B cell (primary cell): ENCODE measurements at regions not wholly inside any gene's neighbourhood (a gene's known extent, or its start where the extent isn't known, plus 50 kb on each side); places are given as distances from the start of the nearest gene placed in this dataset.
"Not testable (repeated sequence)": the region's sequence is repeated elsewhere in the genome, so short reads cannot be mapped to it uniquely, and the experiment has no call there.

ENCODE experiments used
- ATAC-seq: fragments of 200-7000 bp; cut with Tn5 transposase; one replicate; pipeline ENCODE4 v1.10.0; 2021; ENCODE audit warnings: low read depth, mild to moderate bottlenecking, moderate number of reproducible peaks, moderate library complexity
- CTCF ChIA-PET: fragments of 350-600 bp; sonication (Branson Sonifier 250); formaldehyde crosslinking; loops from one replicate; lab custom pipeline; 2021; ENCODE audit warnings: antibody characterized with exemption, inconsistent platforms; lab: Charles Lee
- POLR2A ChIA-PET: fragments of 350-600 bp; sonication (Branson Sonifier 250); formaldehyde crosslinking; loops from one replicate; lab custom pipeline; 2021; ENCODE audit warnings: antibody characterized with exemption; lab: Charles Lee
- DNase-seq: peaks from one replicate; pipeline ENCODE4 v3.0.0; 2013
- H2AFZ ChIP-seq: 2 replicates; pipeline ENCODE4 v1.6.1; 2012; ENCODE audit warnings: mild to moderate bottlenecking, low read depth, low read length; ENCODE audit not compliant: insufficient read depth, poor library complexity, severe bottlenecking
- H3K27ac ChIP-seq, 2 donors: 1 replicate in 1 of 2; 2 replicates in 1 of 2; pipeline ENCODE4 v1.5.1; 2012 to 2013; ENCODE audit warnings: low read length in 2 of 2, mild to moderate bottlenecking in 2 of 2, moderate library complexity in 1 of 2
- H3K27me3 ChIP-seq, 4 experiments: fragments of 200-600 bp in 1 of 4; sonication (generic) in 1 of 4; replicated peaks in 1 of 4; 1 replicate in 2 of 4; 2 replicates in 2 of 4; pipeline versions ENCODE4 v1.6.1 to v1.7.0; 2013 to 2016; ENCODE audit warnings: low read length in 3 of 4, mild to moderate bottlenecking in 2 of 4, mixed read lengths in 1 of 4, moderate library complexity in 1 of 4; ENCODE audit not compliant: insufficient read depth in 4 of 4, control insufficient read depth in 3 of 4; ENCODE audit errors: control extremely low read depth in 1 of 4
- H3K36me3 ChIP-seq, 2 experiments: replicated peaks in 1 of 2; 1 replicate in 1 of 2; 2 replicates in 1 of 2; pipeline versions ENCODE4 v1.6.1 to v1.7.1; 2013; ENCODE audit warnings: low read length in 1 of 2; ENCODE audit not compliant: insufficient read depth in 2 of 2, control insufficient read depth in 1 of 2; ENCODE audit errors: control extremely low read depth in 1 of 2, extremely low read depth in 1 of 2
- H3K4me1 ChIP-seq, 2 donors: fragments of 200-600 bp in 1 of 2; sonication (generic) in 1 of 2; 1 replicate in 1 of 2; 2 replicates in 1 of 2; pipeline versions ENCODE4 v1.5.1 to v1.6.1; 2013 to 2017; ENCODE audit warnings: low read length in 2 of 2; ENCODE audit not compliant: control insufficient read depth in 2 of 2, insufficient read depth in 2 of 2
- H3K4me2 ChIP-seq: replicated peaks from 2 replicates; pipeline ENCODE3; 2012; ENCODE audit warnings: mild to moderate bottlenecking, low read depth, low read length; ENCODE audit not compliant: poor library complexity, severe bottlenecking
- H3K4me3 ChIP-seq, 5 experiments: fragments of 200-600 bp in 1 of 5; sonication (generic) in 1 of 5; 1 replicate in 3 of 5; 2 replicates in 2 of 5; pipeline versions ENCODE4 v1.5.1 to v1.7.0; 2011 to 2016; ENCODE audit warnings: low read length in 4 of 5, mild to moderate bottlenecking in 4 of 5, low read depth in 2 of 5, control low read depth in 1 of 5, moderate library complexity in 1 of 5; ENCODE audit not compliant: insufficient read depth in 1 of 5; ENCODE audit errors: control extremely low read depth in 1 of 5, extremely low read depth in 1 of 5
- H3K79me2 ChIP-seq: fragments of 200-600 bp; sonication (generic); one replicate; pipeline ENCODE4 v1.6.0; 2016; ENCODE audit warnings: low read length; ENCODE audit not compliant: control insufficient read depth, insufficient read depth
- H3K9ac ChIP-seq: fragments of 200-600 bp; sonication (generic); 2 replicates; pipeline ENCODE4 v1.6.1; 2017; ENCODE audit warnings: mild to moderate bottlenecking, low read length, moderate library complexity
- H3K9me3 ChIP-seq, 3 donors: one replicate each; pipeline versions ENCODE4 v1.6.1 to v1.7.1; 2013; ENCODE audit warnings: low read length in 2 of 3; ENCODE audit not compliant: control insufficient read depth in 2 of 3, insufficient read depth in 1 of 3; ENCODE audit errors: control extremely low read depth in 1 of 3
- H4K20me1 ChIP-seq: 2 replicates; pipeline ENCODE4 v1.6.0; 2012; ENCODE audit warnings: mild to moderate bottlenecking, low read length; ENCODE audit not compliant: insufficient read depth, control insufficient read depth, poor library complexity, severe bottlenecking
- H3K27ac Mint-ChIP-seq: one replicate; pipeline ENCODE4 v1.8.0; 2021; ENCODE audit warnings: mixed read lengths
- H3K27me3 Mint-ChIP-seq: one replicate; pipeline ENCODE4 v1.8.0; 2021; ENCODE audit warnings: mixed read lengths
- H3K4me1 Mint-ChIP-seq: one replicate; pipeline ENCODE4 v1.8.0; 2021; ENCODE audit warnings: mixed read lengths
- H3K4me3 Mint-ChIP-seq: one replicate; pipeline ENCODE4 v1.8.0; 2021; ENCODE audit warnings: mixed read lengths
- H3K9me3 Mint-ChIP-seq: one replicate; pipeline ENCODE4 v1.8.0; 2022; ENCODE audit warnings: mixed read lengths; ENCODE audit not compliant: insufficient read depth
- CTCF ChIP-seq: fragments of 200-600 bp; IDR thresholded peaks from one replicate; pipeline ENCODE4 v1.8.0; 2022; ENCODE audit warnings: antibody characterized with exemption, mild to moderate bottlenecking
- EZH2 ChIP-seq: IDR thresholded peaks from 2 replicates; pipeline ENCODE4 v1.6.1; 2012; ENCODE audit warnings: borderline replicate concordance, low read depth, mild to moderate bottlenecking, moderate library complexity, low read length; ENCODE audit not compliant: insufficient read depth, poor library complexity, severe bottlenecking
- WGBS: methylation state at CpG from one replicate; pipeline ENCODE4 v1.1.5; 2013; ENCODE audit warnings: missing lambda C conversion rate; ENCODE audit not compliant: insufficient coverage; 5-methylcytosine and 5-hydroxymethylcytosine counted together
- intact Hi-C: fragments of 100-400 bp; cut with micrococcal nuclease; formaldehyde crosslinking; loops from one replicate; pipeline ENCODE4 v1.10.0; 2022

- WGBS = 100% methylated on average over 3 of the region's 4 CpGs
- H3K27me3 ChIP-seq = no peaks in the 10 kb centered on the region
- H3K4me3 ChIP-seq = no peak overlapping the region
- no peak overlapping the region for H3K27ac Mint-ChIP-seq
- no peaks in the 10 kb centered on the region for H3K4me1 ChIP-seq
- DNase-seq (no peak), ATAC-seq (no peak)
- no peak overlapping the region for H3K4me2 ChIP-seq
- no peak for TF ChIP-seq CTCF
- no peaks in the 10 kb centered on the region for H3K79me2 ChIP-seq
- no peak overlapping the region for H2AFZ ChIP-seq
- ChIA-PET POLR2A (no interaction called here), CTCF (no interaction called here)
- intact Hi-C loops = no loop called here
- H3K9me3 Mint-ChIP-seq = peaks cover 11% of the 10 kb centered on the region
- H4K20me1 ChIP-seq = no peaks in the 10 kb centered on the region
- H3K4me1 Mint-ChIP-seq = no peaks in the 10 kb centered on the region
- peaks cover 0 to 6% (median 0%) of the 10 kb centered on the region in 3 donors for H3K9me3 ChIP-seq
- H3K27me3 Mint-ChIP-seq = no peaks in the 10 kb centered on the region
- H3K9ac ChIP-seq = no peak overlapping the region
- H3K27ac ChIP-seq = no peak overlapping the region
- no peak overlapping the region for H3K4me3 Mint-ChIP-seq
- H3K36me3 ChIP-seq = no peaks in the 10 kb centered on the region
These were observed 1114.2 kb downstream of the PLA2G4A start for GRCh38 chr1:187942986-187943385.

GRCh38 chr1:187943606-187944403 lies 1115.1 kb downstream of the PLA2G4A start:
- Mint-ChIP-seq H3K27ac (no peak overlapping the region), H3K9me3 (peaks cover 14% of the 10 kb centered on the region), H3K4me1 (no peaks in the 10 kb centered on the region), H3K4me3 (no peak overlapping the region), H3K27me3 (no peaks in the 10 kb centered on the region)
- Histone ChIP-seq H3K4me3 (no peak overlapping the region), H3K27me3 (no peaks in the 10 kb centered on the region), H3K27ac (no peak overlapping the region), H3K9me3 (peaks cover 0 to 6% (median 0%) of the 10 kb centered on the region in 3 donors), H4K20me1 (no peaks in the 10 kb centered on the region), H3K9ac (no peak overlapping the region), H3K36me3 (no peaks in the 10 kb centered on the region), H3K79me2 (no peaks in the 10 kb centered on the region), H3K4me2 (no peak overlapping the region), H3K4me1 (no peaks in the 10 kb centered on the region), H2AFZ (no peak overlapping the region)
- WGBS = no CpG with 5 or more reads among the region's 2 CpGs
- TF ChIP-seq CTCF (no peak), EZH2 (no peak)
- ChIA-PET CTCF (no interaction called here), POLR2A (no interaction called here)
- DNase-seq = no peak
- intact Hi-C loops = no loop called here
- ATAC-seq = no peak

- H3K4me3 Mint-ChIP-seq, H3K4me2 ChIP-seq, CTCF ChIA-PET, H3K4me1 Mint-ChIP-seq, H3K36me3 ChIP-seq, H3K27ac Mint-ChIP-seq, H3K79me2 ChIP-seq, H3K4me3 ChIP-seq, H3K27ac ChIP-seq, H3K9ac ChIP-seq, H4K20me1 ChIP-seq, POLR2A ChIA-PET, H3K9me3 ChIP-seq, H3K4me1 ChIP-seq, intact Hi-C loops, ATAC-seq, H3K27me3 ChIP-seq, H2AFZ ChIP-seq, DNase-seq, H3K27me3 Mint-ChIP-seq: not testable (repeated sequence)
- peaks cover 19% of the 10 kb centered on the region for H3K9me3 Mint-ChIP-seq
- 84% methylated on average over 2 of the region's 3 CpGs for WGBS
These were observed 1117.9 kb downstream of the PLA2G4A start for GRCh38 chr1:187946661-187947060.
